ENCODE measurements at regions not wholly inside any gene's neighbourhood (a gene's known extent, or its start where the extent isn't known, plus 50 kb on each side); places are given as distances from the start of the nearest gene placed in this dataset.

- DNase-seq, result no peak
Observed at GRCh38 chr6:1553562-1554083, 56.1 kb upstream of the FOXC1 start.

DNA sequence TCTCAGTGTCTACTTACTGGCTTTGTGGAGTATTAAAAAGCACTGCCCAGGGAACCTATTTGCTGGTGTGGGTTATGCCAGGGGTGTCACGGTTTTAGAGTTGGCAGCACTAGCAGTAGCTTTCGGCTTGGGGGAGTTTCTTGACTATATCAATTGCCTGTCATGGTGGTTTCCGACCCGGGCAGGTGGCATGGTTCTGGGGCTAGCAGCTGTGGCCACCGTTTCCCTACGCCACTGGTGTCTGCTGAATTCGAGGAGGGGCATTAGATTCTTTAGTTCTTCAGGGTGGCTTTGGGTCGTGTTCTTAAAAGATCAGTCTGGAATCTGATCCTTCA is 55.6 kb upstream of the FOXC1 start:
- DNase-seq, result no peak

DNA sequence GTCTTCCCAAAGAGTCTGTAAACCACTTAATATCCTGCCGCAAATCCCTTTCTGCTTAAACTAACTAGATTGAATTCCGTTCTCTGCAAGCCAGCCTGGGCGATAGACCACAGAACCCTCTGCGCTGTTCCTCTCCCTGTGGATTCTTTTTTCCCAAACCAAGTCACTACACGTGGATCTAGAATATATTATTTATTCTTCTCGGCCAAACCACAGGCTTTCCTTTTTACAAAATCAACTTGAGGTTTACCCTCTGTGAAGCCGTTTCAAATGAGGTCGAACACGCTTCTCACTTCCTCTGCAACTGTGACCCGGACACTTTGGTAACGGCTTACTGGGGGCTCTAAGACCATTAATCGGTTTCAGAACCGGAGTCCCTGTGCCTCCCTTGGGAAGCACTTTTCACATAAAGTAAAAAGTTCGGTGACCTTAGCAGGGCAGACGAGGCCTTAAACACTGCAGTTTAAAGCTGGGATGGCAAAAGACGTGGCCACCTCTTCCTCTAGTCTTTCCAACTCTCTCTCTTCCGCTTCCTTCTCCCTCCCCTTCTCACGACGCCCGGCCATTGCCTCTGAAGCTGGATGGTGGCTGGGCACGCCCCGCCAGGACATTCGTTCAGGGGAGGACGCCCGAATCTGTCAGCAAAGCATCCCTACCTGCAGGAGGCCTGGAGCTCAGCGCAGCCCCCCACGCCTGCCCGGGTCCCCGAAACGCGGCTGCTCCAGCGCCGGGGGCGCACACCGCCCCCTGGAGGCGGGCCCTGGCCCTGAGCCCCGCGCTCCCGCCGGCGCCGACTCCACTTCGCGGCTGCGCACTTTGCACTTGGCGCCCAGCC is 55.0 kb upstream of the FOXC1 start:
- peak; percentile 88 for DNase-seq

GRCh38 chr6:1558388-1558787 is 51.3 kb upstream of the FOXC1 start:
- DNase-seq, result no peak
